Femur (tissue), 1 donor: ENCODE measurements at regions not wholly inside any gene's neighbourhood (a gene's known extent, or its start where the extent isn't known, plus 50 kb on each side); places are given as distances from the start of the nearest gene placed in this dataset.
A peak's percentile ranks its signal among the peaks of the same experiment; 100 is the strongest.
"Not testable (repeated sequence)": the region's sequence is repeated elsewhere in the genome, so short reads cannot be mapped to it uniquely, and the experiment has no call there.

Experiments
- DNase-seq: peaks from one replicate; pipeline ENCODE4 v3.0.0-alpha.2; 2017

- DNase-seq: no peak
Measured at GRCh38 chr4:125262502-125262901, 52.3 kb upstream of the FAT4 start.

GRCh38 chr4:125262079-125262478 is 52.7 kb upstream of the FAT4 start:
- DNase-seq: no peak

- no peak for DNase-seq
Measured at GRCh38 chr4:125254106-125254505, 60.6 kb upstream of the FAT4 start.

- DNase-seq: no peak
Measured at GRCh38 chr4:125244848-125245450, 69.8 kb upstream of the FAT4 start.

- DNase-seq: peak; percentile 15
Measured at GRCh38 chr4:125243789-125244397, 70.9 kb upstream of the FAT4 start.

GRCh38 chr4:125235971-125236370 is 78.8 kb upstream of the FAT4 start:
- DNase-seq: no peak

- no peak for DNase-seq
Measured at GRCh38 chr4:125231661-125232060, 83.1 kb upstream of the FAT4 start.

- DNase-seq: no peak
Measured at GRCh38 chr4:125229596-125230058, 85.1 kb upstream of the FAT4 start.

GRCh38 chr4:125225806-125226205 is 88.9 kb upstream of the FAT4 start:
- no peak for DNase-seq

GRCh38 chr4:125200556-125200955 is 114.2 kb upstream of the FAT4 start:
- DNase-seq: no peak

- no peak for DNase-seq
Measured at GRCh38 chr4:125198916-125199315, 115.8 kb upstream of the FAT4 start.

GRCh38 chr4:125191874-125192459 is 122.8 kb upstream of the FAT4 start:
- DNase-seq: not testable (repeated sequence)

- DNase-seq: no peak
Measured at GRCh38 chr4:125191232-125191631, 123.5 kb upstream of the FAT4 start.

GRCh38 chr4:125187226-125188176 is 127.3 kb upstream of the FAT4 start:
- peak; percentile 62 for DNase-seq

GRCh38 chr4:125184116-125184515 is 130.6 kb upstream of the FAT4 start:
- DNase-seq: no peak

- no peak for DNase-seq
Measured at GRCh38 chr4:125181804-125182203, 133.0 kb upstream of the FAT4 start.

GRCh38 chr4:125179727-125180126 is 135.0 kb upstream of the FAT4 start:
- no peak for DNase-seq

GRCh38 chr4:125169192-125169591 is 145.6 kb upstream of the FAT4 start:
- DNase-seq: no peak

GRCh38 chr4:125168531-125168930 is 146.2 kb upstream of the FAT4 start:
- DNase-seq: no peak

- DNase-seq: not testable (repeated sequence)
Measured at GRCh38 chr4:125166012-125166411, 148.7 kb upstream of the FAT4 start.

GRCh38 chr4:125159001-125159400 is 155.8 kb upstream of the FAT4 start:
- no peak for DNase-seq

- no peak for DNase-seq
Measured at GRCh38 chr4:125155251-125155650, 159.5 kb upstream of the FAT4 start.

GRCh38 chr4:125140966-125141495 is 173.7 kb upstream of the FAT4 start:
- no peak for DNase-seq
